ENCODE measurements at regions not wholly inside any gene's neighbourhood (a gene's known extent, or its start where the extent isn't known, plus 50 kb on each side); places are given as distances from the start of the nearest gene placed in this dataset.

- Histone ChIP-seq H3K9me3 (no peaks in the 10 kb centered on the region), H3K27me3 (no peaks in the 10 kb centered on the region), H3K4me3 (no peak overlapping the region), H3K4me1 (peaks cover 0 to 11% (median 0%) of the 10 kb centered on the region in 4 donors), H3K36me3 (no peaks in the 10 kb centered on the region), H3K27ac (no peak overlapping the region)
- no peak for TF ChIP-seq CTCF (IDR thresholded peaks at IDR 0.05)
- no peak for TF ChIP-seq POLR2A (IDR thresholded peaks at IDR 0.05)
- WGBS (ENCODE audit: insufficient coverage, low coverage, low lambda C conversion rate, missing lambda C conversion rate): no CpG with 5 or more reads among the region's 1 CpG
- no peak for DNase-seq
- intact Hi-C loops (cut with DNase I): no loop called here
- no peak for ATAC-seq
Measured at GRCh38 chr12:116343331-116343884, 65.9 kb upstream of the MED13L start.

GRCh38 chr12:116346222-116346621 lies 68.7 kb upstream of the MED13L start:
- H3K4me3 ChIP-seq: no peak overlapping the region
- no peak for TF ChIP-seq POLR2A (IDR thresholded peaks at IDR 0.05)
- TF ChIP-seq CTCF (IDR thresholded peaks at IDR 0.05): no peak
- H3K27ac ChIP-seq: no peak overlapping the region
- H3K9me3 ChIP-seq: no peaks in the 10 kb centered on the region
- DNase-seq: no peak
- intact Hi-C loops (cut with DNase I): no loop called here
- H3K36me3 ChIP-seq: no peaks in the 10 kb centered on the region
- H3K4me1 ChIP-seq: peaks cover 0 to 23% (median 4%) of the 10 kb centered on the region in 4 donors
- H3K27me3 ChIP-seq: no peaks in the 10 kb centered on the region
- ATAC-seq: peak; percentile 48 to 66 (median 59)
- 13% methylated on average over 6 of the region's 6 CpGs for WGBS (ENCODE audit: insufficient coverage, low coverage, low lambda C conversion rate, missing lambda C conversion rate)

- WGBS (ENCODE audit: insufficient coverage, low coverage, low lambda C conversion rate, missing lambda C conversion rate): 21% methylated on average over 4 of the region's 4 CpGs
- Histone ChIP-seq H3K27ac (no peak overlapping the region), H3K9me3 (no peaks in the 10 kb centered on the region), H3K27me3 (no peaks in the 10 kb centered on the region), H3K4me1 (peaks cover 0 to 23% (median 4%) of the 10 kb centered on the region in 4 donors), H3K36me3 (no peaks in the 10 kb centered on the region), H3K4me3 (no peak overlapping the region)
- DNase-seq (no peak), ATAC-seq (peak; percentile 86 to 91 (median 89))
- TF ChIP-seq POLR2A (IDR thresholded peaks at IDR 0.05): no peak
- TF ChIP-seq CTCF (IDR thresholded peaks at IDR 0.05): no peak
- intact Hi-C loops (cut with DNase I): no loop called here
Measured at GRCh38 chr12:116346741-116347140, 69.2 kb upstream of the MED13L start.

- no peak for DNase-seq
- no peak for ATAC-seq
- H3K27ac ChIP-seq: no peak overlapping the region
- no peaks in the 10 kb centered on the region for H3K9me3 ChIP-seq
- H3K4me3 ChIP-seq: no peak overlapping the region
- H3K36me3 ChIP-seq: no peaks in the 10 kb centered on the region
- H3K27me3 ChIP-seq: no peaks in the 10 kb centered on the region
- TF ChIP-seq CTCF (IDR thresholded peaks at IDR 0.05) (no peak), POLR2A (IDR thresholded peaks at IDR 0.05) (no peak)
- intact Hi-C loops (cut with DNase I): no loop called here
- peaks cover 0 to 26% (median 4%) of the 10 kb centered on the region in 4 donors for H3K4me1 ChIP-seq
- WGBS (ENCODE audit: insufficient coverage, low coverage, low lambda C conversion rate, missing lambda C conversion rate): 77% methylated on average over 1 of the region's 1 CpG
Measured at GRCh38 chr12:116347265-116347664, 69.8 kb upstream of the MED13L start.

All from right lobe of liver (tissue), 6 donors.